K562 (cell line): ENCODE measurements at regions not wholly inside any gene's neighbourhood (a gene's known extent, or its start where the extent isn't known, plus 50 kb on each side); places are given as distances from the start of the nearest gene placed in this dataset.

ENCODE experiments used
- ATAC-seq: fragments of 200-7000 bp; cut with Tn5 transposase; 3 replicates; pipeline ENCODE4 v1.9.1; 2020; ENCODE audit warnings: moderate library complexity
- BruUV-seq: library from RNA; stranded (reverse); fragments of 400-500 nt; replicated peaks from 2 replicates; lab custom pipeline; 2021; lab: Mats Ljungman, UMichigan
- CTCF ChIA-PET: fragments of 300-600 bp; formaldehyde crosslinking; extraction: SDS; loops from one replicate; lab custom pipeline; 2021; ENCODE audit warnings: low intra/inter-chr PET ratio; lab: Yijun Ruan, JAX
- POLR2A ChIA-PET: fragments of 300-600, 350-650 bp; sonication (Branson Sonifier 250); formaldehyde crosslinking; extraction: SDS; loops from one replicate; lab custom pipeline; 2021; ENCODE audit warnings: antibody characterized with exemption, inconsistent platforms; lab: Yijun Ruan, JAX
- DNase-seq, 4 experiments: peaks; one replicate each; pipeline versions ENCODE4 v3.0.0 to v3.0.0-alpha.2; 2011 to 2018; ENCODE audit warnings: low spot score in 3 of 4, mixed read lengths in 3 of 4; ENCODE audit errors: extremely low read depth in 1 of 4
- FAIRE-seq: peaks from 2 replicates; lab custom pipeline; 2011; peaks lifted over from hg19 to GRCh38; lab: Jason Lieb, UNC
- H2AFZ ChIP-seq: 2 replicates; pipeline ENCODE4 v1.6.0; 2011; ENCODE audit warnings: low read depth, low read length, control low read depth, inconsistent platforms
- H3K27ac ChIP-seq: fragments of 200-600 bp; 3 replicates; pipeline ENCODE4 v1.8.0; 2011; ENCODE audit warnings: low read depth, mild to moderate bottlenecking, control low read depth, inconsistent platforms, low read length, moderate library complexity, mixed read lengths; ENCODE audit errors: extremely low read depth
- H3K27me3 ChIP-seq, 2 experiments: fragments of 300-600 bp in 1 of 2; 2 replicates in 1 of 2; 3 replicates in 1 of 2; pipeline versions ENCODE4 v1.6.0 to v1.8.0; 2011; ENCODE audit warnings: inconsistent platforms in 2 of 2, low read length in 2 of 2, mild to moderate bottlenecking in 1 of 2, mixed read lengths in 1 of 2, moderate library complexity in 1 of 2; ENCODE audit not compliant: control insufficient read depth in 2 of 2, insufficient read depth in 2 of 2
- H3K36me3 ChIP-seq: fragments of 300-600 bp; 3 replicates; pipeline ENCODE4 v1.8.0; 2011; ENCODE audit warnings: mild to moderate bottlenecking, low read length, inconsistent platforms; ENCODE audit not compliant: control insufficient read depth, insufficient read depth
- H3K4me1 ChIP-seq, 2 experiments: fragments of 200-600 bp in 1 of 2; replicated peaks in 1 of 2; 2 replicates in 1 of 2; 3 replicates in 1 of 2; pipeline versions ENCODE4 v1.5.1 to v1.8.0; 2011; ENCODE audit warnings: inconsistent platforms in 2 of 2, low read length in 2 of 2, mild to moderate bottlenecking in 1 of 2, mixed read lengths in 1 of 2, moderate library complexity in 1 of 2; ENCODE audit not compliant: control insufficient read depth in 2 of 2, insufficient read depth in 2 of 2
- H3K4me2 ChIP-seq: 2 replicates; pipeline ENCODE4 v1.6.1; 2011; ENCODE audit warnings: low read length, control low read depth, inconsistent platforms, mixed read lengths; ENCODE audit not compliant: insufficient read depth
- H3K4me3 ChIP-seq: fragments of 200-600 bp; sonication (generic), shearing (Covaris generic); 2 replicates; pipeline ENCODE4 v1.5.1; 2016; ENCODE audit warnings: control low read depth, inconsistent platforms
- H3K79me2 ChIP-seq: fragments of 200-600 bp; 3 replicates; pipeline ENCODE4 v1.8.0; 2011; ENCODE audit warnings: low read length, inconsistent platforms; ENCODE audit not compliant: control insufficient read depth, insufficient read depth
- H3K9ac ChIP-seq, 2 experiments: 2 replicates each; pipeline versions ENCODE4 v1.6.0 to v1.6.1; 2011; ENCODE audit warnings: low read depth in 2 of 2, low read length in 2 of 2, control low read depth in 1 of 2, inconsistent platforms in 1 of 2, mild to moderate bottlenecking in 1 of 2, mixed read lengths in 1 of 2; ENCODE audit not compliant: insufficient read depth in 1 of 2
- H3K9me1 ChIP-seq: one replicate; pipeline ENCODE4 v1.6.0; 2011; ENCODE audit warnings: inconsistent platforms, mild to moderate bottlenecking, low read length, moderate library complexity; ENCODE audit not compliant: control insufficient read depth, insufficient read depth
- H3K9me3 ChIP-seq: replicated peaks from 2 replicates; pipeline ENCODE4 v1.5.1; 2011; ENCODE audit warnings: low read depth, low read length, inconsistent platforms; ENCODE audit not compliant: control insufficient read depth, insufficient read depth
- H4K20me1 ChIP-seq: replicated peaks from 2 replicates; pipeline ENCODE4 v1.6.1; 2011; ENCODE audit warnings: low read length, inconsistent platforms, mixed read lengths; ENCODE audit not compliant: control insufficient read depth, insufficient read depth
- HDAC3 ChIP-seq: fragments of 450-650 bp; IDR thresholded peaks from 2 replicates; pipeline ENCODE4 v1.6.1; 2018; ENCODE audit warnings: borderline replicate concordance, mild to moderate bottlenecking, moderate library complexity; ENCODE audit not compliant: partially characterized antibody
- HDGF ChIP-seq: fragments of 450-650 bp; IDR thresholded peaks from 2 replicates; pipeline ENCODE4 v1.6.1; 2016
- HSF4 ChIP-seq: fragments of 250-450 bp; sonication (Bioruptor Pico); IDR thresholded peaks from 2 replicates; pipeline ENCODE4 v2.1.2; 2022; ENCODE audit warnings: mild to moderate bottlenecking, moderate library complexity, borderline replicate concordance
- KLF10 ChIP-seq: fragments of 250-450 bp; sonication (Bioruptor Pico); IDR thresholded peaks from 2 replicates; pipeline ENCODE4 v1.6.1; 2021; ENCODE audit warnings: matching md5 sums
- MCM7 ChIP-seq, 2 experiments: fragments of 450-650 bp; IDR thresholded peaks; 2 replicates each; pipeline ENCODE4 v1.6.1; 2016 to 2018
- MLX ChIP-seq, 2 experiments: fragments of 450-650 bp in 1 of 2; sonication (generic) in 1 of 2; formaldehyde crosslinking; conservative IDR thresholded peaks; 2 replicates each; pipeline versions ENCODE4 v1.4.0 to v1.8.1; 2020 to 2022; ENCODE audit warnings: mild to moderate bottlenecking in 1 of 2, missing genetic modification reagents in 1 of 2
- MYNN ChIP-seq, 2 experiments: sonication (generic); formaldehyde crosslinking in 1 of 2; IDR thresholded peaks; 2 replicates each; pipeline versions ENCODE4 v1.5.0 to v1.6.1; 2016 to 2020; ENCODE audit warnings: antibody characterized with exemption in 1 of 2, missing genetic modification reagents in 1 of 2
- NFXL1 ChIP-seq: fragments of 450-650 bp; formaldehyde crosslinking; IDR thresholded peaks from 2 replicates; pipeline ENCODE4 v1.4.0; 2021; ENCODE audit warnings: mild to moderate bottlenecking
- POLR2B ChIP-seq: fragments of 450-650 bp; IDR thresholded peaks from 2 replicates; pipeline ENCODE4 v1.6.1; 2018; ENCODE audit warnings: low read depth; ENCODE audit not compliant: partially characterized antibody
- PYGO2 ChIP-seq: fragments of 450-650 bp; IDR thresholded peaks from 2 replicates; pipeline ENCODE4 v1.6.1; 2016; ENCODE audit warnings: mild to moderate bottlenecking, missing genetic modification characterization, moderate library complexity, missing compliant biosample characterization
- ZBTB11 ChIP-seq, 3 experiments: fragments of 200-800 bp in 1 of 3; fragments of 250-450 bp in 1 of 3; fragments of 450-650 bp in 1 of 3; sonication (Bioruptor Pico) in 1 of 3; sonication (Bioruptor generic) in 1 of 3; formaldehyde crosslinking in 1 of 3; IDR thresholded peaks; 2 replicates each; pipeline versions ENCODE4 v1.6.1 to v1.8.0; 2016 to 2022; ENCODE audit warnings: mild to moderate bottlenecking in 2 of 3, missing genetic modification characterization in 2 of 3, missing compliant biosample characterization in 1 of 3, moderate library complexity in 1 of 3
- ZFPM2 ChIP-seq: fragments of 250-450 bp; sonication (Bioruptor Pico); IDR thresholded peaks from 2 replicates; pipeline ENCODE4 v1.5.1; 2022; ENCODE audit warnings: mild to moderate bottlenecking
- ZNF121 ChIP-seq: sonication (generic); formaldehyde crosslinking; conservative IDR thresholded peaks from 2 replicates; pipeline ENCODE4 v1.8.0; 2022; ENCODE audit warnings: missing genetic modification reagents
- ZNF263 ChIP-seq: sonication (generic); formaldehyde crosslinking; IDR thresholded peaks from 2 replicates; pipeline ENCODE4 v1.8.0; 2022; ENCODE audit warnings: mild to moderate bottlenecking, missing genetic modification reagents, borderline replicate concordance
- ZNF707 ChIP-seq: fragments of 250-450 bp; sonication (Bioruptor Pico); conservative IDR thresholded peaks from 2 replicates; pipeline ENCODE4 v1.8.0; 2022; ENCODE audit warnings: inconsistent platforms, mild to moderate bottlenecking, moderate library complexity
- WGBS: fragments of 100-300 bp; shearing (Covaris generic); methylation state at CpG from one replicate; pipeline ENCODE4 v1.1.6; 2016; ENCODE audit warnings: low coverage, mixed read lengths; ENCODE audit not compliant: insufficient coverage; ENCODE audit errors: missing lambda C conversion rate; 5-methylcytosine and 5-hydroxymethylcytosine counted together
- in situ Hi-C: fragments of 300-500 bp; cut with MboI; formaldehyde crosslinking; loops from 4 replicates; pipeline ENCODE4 v1.15.0; 2018; ENCODE audit warnings: inconsistent platforms, mixed read lengths
- intact Hi-C: fragments of 100-400 bp; cut with micrococcal nuclease; formaldehyde crosslinking; loops from 2 replicates; pipeline ENCODE4 v1.14.2; 2022
- TF ChIP-seq, protein P1 (sequence below): sonication (generic); formaldehyde crosslinking; IDR thresholded peaks from 2 replicates; pipeline ENCODE4 v1.8.1; 2023; ENCODE audit warnings: mild to moderate bottlenecking, missing genetic modification reagents

- TF ChIP-seq MYNN (IDR thresholded peaks at IDR 0.05): no peak
- no peak for TF ChIP-seq MYNN (CRISPR knock-in tag; IDR thresholded peaks at IDR 0.05)
- TF ChIP-seq MCM7 (IDR thresholded peaks at IDR 0.05): no peak
- no peak for TF ChIP-seq KLF10 (CRISPR knock-in tag)
- no peak for TF ChIP-seq HDGF
- TF ChIP-seq ZNF263 (CRISPR knock-in tag): no peak
- no peak for TF ChIP-seq NFXL1 (CRISPR knock-in tag)
- TF ChIP-seq ZNF121 (CRISPR knock-in tag): no peak
- TF ChIP-seq HDAC3: no peak
Observed at GRCh38 chr12:127400221-127400620, 866.7 kb upstream of the TMEM132C start (continued).

GRCh38 chr12:127401005-127401404 lies 866.0 kb upstream of the TMEM132C start:
- CTCF ChIA-PET: no interaction called here
- POLR2A ChIA-PET: no interaction called here
- DNase-seq: no peak
- no peaks in the 10 kb centered on the region for H3K36me3 ChIP-seq
- H3K4me1 ChIP-seq: no peaks in the 10 kb centered on the region
- no peak overlapping the region for H3K4me2 ChIP-seq
- no peak overlapping the region for H2AFZ ChIP-seq
- BruUV-seq: no TSS peak
- intact Hi-C loops (no loop called here), in situ Hi-C loops (no loop called here)
- 0% methylated on average over 2 of the region's 2 CpGs for WGBS
- H3K9me1 ChIP-seq: no peaks in the 10 kb centered on the region
- no peaks in the 10 kb centered on the region for H3K79me2 ChIP-seq
- no peaks in the 10 kb centered on the region for H4K20me1 ChIP-seq
- no peaks in the 10 kb centered on the region for H3K27me3 ChIP-seq
- no peak overlapping the region for H3K4me3 ChIP-seq
- no peak for FAIRE-seq
- H3K27ac ChIP-seq: no peak overlapping the region
- no peaks in the 10 kb centered on the region for H3K9me3 ChIP-seq
- ATAC-seq: no peak
- H3K9ac ChIP-seq: no peak overlapping the region
- TF ChIP-seq, protein P1, sequence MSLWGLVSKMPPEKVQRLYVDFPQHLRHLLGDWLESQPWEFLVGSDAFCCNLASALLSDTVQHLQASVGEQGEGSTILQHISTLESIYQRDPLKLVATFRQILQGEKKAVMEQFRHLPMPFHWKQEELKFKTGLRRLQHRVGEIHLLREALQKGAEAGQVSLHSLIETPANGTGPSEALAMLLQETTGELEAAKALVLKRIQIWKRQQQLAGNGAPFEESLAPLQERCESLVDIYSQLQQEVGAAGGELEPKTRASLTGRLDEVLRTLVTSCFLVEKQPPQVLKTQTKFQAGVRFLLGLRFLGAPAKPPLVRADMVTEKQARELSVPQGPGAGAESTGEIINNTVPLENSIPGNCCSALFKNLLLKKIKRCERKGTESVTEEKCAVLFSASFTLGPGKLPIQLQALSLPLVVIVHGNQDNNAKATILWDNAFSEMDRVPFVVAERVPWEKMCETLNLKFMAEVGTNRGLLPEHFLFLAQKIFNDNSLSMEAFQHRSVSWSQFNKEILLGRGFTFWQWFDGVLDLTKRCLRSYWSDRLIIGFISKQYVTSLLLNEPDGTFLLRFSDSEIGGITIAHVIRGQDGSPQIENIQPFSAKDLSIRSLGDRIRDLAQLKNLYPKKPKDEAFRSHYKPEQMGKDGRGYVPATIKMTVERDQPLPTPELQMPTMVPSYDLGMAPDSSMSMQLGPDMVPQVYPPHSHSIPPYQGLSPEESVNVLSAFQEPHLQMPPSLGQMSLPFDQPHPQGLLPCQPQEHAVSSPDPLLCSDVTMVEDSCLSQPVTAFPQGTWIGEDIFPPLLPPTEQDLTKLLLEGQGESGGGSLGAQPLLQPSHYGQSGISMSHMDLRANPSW (CRISPR knock-in tag): no peak
- TF ChIP-seq ZBTB11 (CRISPR knock-in tag; IDR thresholded peaks at IDR 0.05) (no peak), ZNF707 (CRISPR knock-in tag) (no peak), PYGO2 (no peak), MLX (CRISPR knock-in tag; conservative IDR thresholded peaks at IDR 0.05) (no peak), ZFPM2 (no peak), POLR2B (no peak), HSF4 (no peak)
